Subcutaneous abdominal adipose tissue (tissue), 5 donors: ENCODE measurements at regions not wholly inside any gene's neighbourhood (a gene's known extent, or its start where the extent isn't known, plus 50 kb on each side); places are given as distances from the start of the nearest gene placed in this dataset.

Source experiments
- H3K27ac ChIP-seq: one replicate; pipeline ENCODE4 v1.7.0; 2013; ENCODE audit warnings: low read depth, mild to moderate bottlenecking, inconsistent platforms, low read length, moderate library complexity
- H3K27me3 ChIP-seq, 5 donors: one replicate each; pipeline ENCODE4 v1.7.0; 2013; ENCODE audit warnings: low read length in 5 of 5, inconsistent platforms in 1 of 5; ENCODE audit not compliant: control insufficient read depth in 5 of 5, insufficient read depth in 4 of 5
- H3K36me3 ChIP-seq, 5 donors: one replicate each; pipeline ENCODE4 v1.7.0; 2013; ENCODE audit warnings: low read length in 5 of 5; ENCODE audit not compliant: control insufficient read depth in 5 of 5, insufficient read depth in 5 of 5
- H3K4me1 ChIP-seq, 5 donors: one replicate each; pipeline ENCODE4 v1.7.0; 2013; ENCODE audit warnings: low read length in 5 of 5, mild to moderate bottlenecking in 3 of 5, moderate library complexity in 1 of 5; ENCODE audit not compliant: control insufficient read depth in 5 of 5, insufficient read depth in 5 of 5
- H3K4me3 ChIP-seq, 5 donors: one replicate each; pipeline ENCODE4 v1.7.0; 2013; ENCODE audit warnings: low read length in 5 of 5, low read depth in 1 of 5
- H3K9ac ChIP-seq, 5 donors: one replicate each; pipeline ENCODE4 v1.7.0; 2013; ENCODE audit warnings: low read length in 5 of 5, mild to moderate bottlenecking in 4 of 5, moderate library complexity in 3 of 5
- H3K9me3 ChIP-seq, 5 donors: one replicate each; pipeline ENCODE4 v1.7.0; 2013; ENCODE audit warnings: low read length in 5 of 5; ENCODE audit not compliant: control insufficient read depth in 5 of 5
- donor health status: healthy.
- donor health status: healthy.
- donor health status: healthy.
- donor health status: healthy.
- donor health status: healthy.

DNA sequence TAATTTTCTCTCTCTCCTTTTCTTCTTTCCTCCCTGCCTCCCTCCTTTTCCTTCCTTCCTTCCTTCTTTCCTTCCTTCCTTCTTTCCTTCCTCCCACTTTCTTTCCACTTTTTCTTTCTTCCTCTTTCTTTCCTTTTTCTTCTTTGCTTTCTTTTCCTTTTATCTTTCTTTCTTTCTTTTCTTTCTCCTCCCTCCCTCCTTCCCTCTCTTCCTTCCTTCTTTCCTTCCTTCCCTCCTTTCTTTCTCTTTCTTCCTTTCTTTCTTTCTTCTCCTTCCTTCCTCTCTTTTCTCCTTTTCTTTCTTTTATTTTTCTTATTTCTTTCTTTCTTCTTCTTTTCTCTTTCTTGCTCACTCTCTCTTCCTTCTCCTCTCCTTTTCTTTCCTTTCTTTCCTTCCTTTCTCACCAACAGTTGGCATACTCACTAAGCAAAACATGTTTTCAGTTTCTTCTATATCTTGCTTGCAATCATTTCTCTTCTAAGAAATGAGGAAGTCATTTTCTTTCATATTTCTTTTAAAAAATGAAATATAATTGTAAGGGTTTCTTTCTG is 97.1 kb upstream of the MAF start:
- no peak overlapping the region for H3K27ac ChIP-seq
- H3K27me3 ChIP-seq = no peaks in the 10 kb centered on the region
- peaks cover 0 to 8% (median 0%) of the 10 kb centered on the region in 5 donors for H3K4me1 ChIP-seq

GRCh38 chr16:79691007-79691406 is 90.5 kb upstream of the MAF start:
- no peak overlapping the region for H3K4me3 ChIP-seq
- H3K27ac ChIP-seq = no peak overlapping the region
- no peaks in the 10 kb centered on the region for H3K36me3 ChIP-seq

More for the DNA sequence above, 97.1 kb upstream of the MAF start:
- Histone ChIP-seq H3K36me3 (peaks cover 0 to 3% (median 0%) of the 10 kb centered on the region in 5 donors), H3K4me3 (no peak overlapping the region), H3K9ac (no peak overlapping the region), H3K9me3 (peaks cover 3 to 5% (median 5%) of the 10 kb centered on the region in 5 donors)

GRCh38 chr16:79690159-79690558 is 89.6 kb upstream of the MAF start:
- H3K36me3 ChIP-seq = no peaks in the 10 kb centered on the region
- no peak overlapping the region for H3K4me3 ChIP-seq
- H3K27me3 ChIP-seq = no peaks in the 10 kb centered on the region
- no peak overlapping the region for H3K9ac ChIP-seq
- peaks cover 0 to 7% (median 0%) of the 10 kb centered on the region in 5 donors for H3K4me1 ChIP-seq
- peaks cover 3 to 5% (median 5%) of the 10 kb centered on the region in 5 donors for H3K9me3 ChIP-seq
- H3K27ac ChIP-seq = no peak overlapping the region

More at GRCh38 chr16:79691007-79691406, 90.5 kb upstream of the MAF start:
- Histone ChIP-seq H3K27me3 (no peaks in the 10 kb centered on the region), H3K4me1 (peaks cover 0 to 7% (median 0%) of the 10 kb centered on the region in 5 donors), H3K9ac (no peak overlapping the region), H3K9me3 (peaks cover 3 to 5% (median 5%) of the 10 kb centered on the region in 5 donors)

DNA sequence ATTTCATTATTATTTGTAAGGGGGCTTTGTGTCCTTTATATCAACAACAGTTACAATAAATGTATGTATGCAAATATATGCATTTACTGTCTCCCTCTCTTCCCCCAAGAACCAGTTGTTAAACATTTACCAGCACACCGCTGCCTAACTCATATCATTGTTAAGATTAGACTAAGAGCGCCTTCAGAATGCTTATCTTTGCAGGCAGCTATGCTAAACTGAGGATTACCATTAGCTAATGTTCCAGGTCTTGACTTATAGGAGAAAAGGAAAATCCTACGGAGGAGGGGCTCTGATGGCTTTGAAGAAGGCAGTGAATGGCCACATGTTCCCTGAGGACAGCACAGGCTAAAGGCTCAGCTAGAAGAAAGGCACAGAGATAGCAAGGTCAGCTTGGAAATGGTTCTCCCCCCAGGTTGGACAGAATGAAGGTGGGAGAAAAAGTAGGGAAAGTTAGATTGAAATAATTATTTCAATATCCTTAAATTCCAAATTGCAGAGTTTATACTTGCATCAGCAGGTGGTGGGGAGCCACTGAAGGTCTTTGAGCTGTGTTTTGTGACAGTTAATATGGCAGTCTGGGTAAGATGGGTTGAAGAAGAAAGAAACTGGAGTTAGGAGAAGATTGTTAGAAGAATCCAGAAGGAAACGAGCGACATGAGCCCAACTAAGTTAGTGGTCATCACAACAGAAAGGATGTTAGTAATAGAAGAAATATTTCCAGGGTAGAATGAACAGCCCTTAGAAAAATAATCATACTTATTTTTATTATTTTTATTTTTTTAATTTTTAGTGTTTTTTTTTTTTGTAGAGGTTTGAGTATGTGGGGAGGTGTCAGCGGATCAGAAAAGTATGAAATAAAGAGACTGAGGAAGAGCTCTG is 87.0 kb upstream of the MAF start:
- H3K9me3 ChIP-seq = no peaks in the 10 kb centered on the region
- H3K36me3 ChIP-seq = no peaks in the 10 kb centered on the region
- H3K9ac ChIP-seq = no peak overlapping the region
- H3K27me3 ChIP-seq = no peaks in the 10 kb centered on the region
- no peak overlapping the region for H3K27ac ChIP-seq
- H3K4me3 ChIP-seq = no peak overlapping the region
- H3K4me1 ChIP-seq = peaks cover 0 to 7% (median 0%) of the 10 kb centered on the region in 5 donors

GRCh38 chr16:79685871-79686270 is 85.3 kb upstream of the MAF start:
- Histone ChIP-seq H3K4me1 (peaks cover 0 to 5% (median 0%) of the 10 kb centered on the region in 5 donors), H3K9me3 (no peaks in the 10 kb centered on the region), H3K4me3 (no peak overlapping the region), H3K27me3 (no peaks in the 10 kb centered on the region), H3K9ac (no peak overlapping the region), H3K36me3 (no peaks in the 10 kb centered on the region), H3K27ac (no peak overlapping the region)

GRCh38 chr16:79679334-79679733 is 78.8 kb upstream of the MAF start:
- H3K4me3 ChIP-seq = no peak overlapping the region
- peaks cover 0 to 3% (median 0%) of the 10 kb centered on the region in 5 donors for H3K9me3 ChIP-seq
- no peaks in the 10 kb centered on the region for H3K27me3 ChIP-seq
- no peaks in the 10 kb centered on the region for H3K4me1 ChIP-seq
- H3K36me3 ChIP-seq = no peaks in the 10 kb centered on the region
- no peak overlapping the region for H3K9ac ChIP-seq
- no peak overlapping the region for H3K27ac ChIP-seq

DNA sequence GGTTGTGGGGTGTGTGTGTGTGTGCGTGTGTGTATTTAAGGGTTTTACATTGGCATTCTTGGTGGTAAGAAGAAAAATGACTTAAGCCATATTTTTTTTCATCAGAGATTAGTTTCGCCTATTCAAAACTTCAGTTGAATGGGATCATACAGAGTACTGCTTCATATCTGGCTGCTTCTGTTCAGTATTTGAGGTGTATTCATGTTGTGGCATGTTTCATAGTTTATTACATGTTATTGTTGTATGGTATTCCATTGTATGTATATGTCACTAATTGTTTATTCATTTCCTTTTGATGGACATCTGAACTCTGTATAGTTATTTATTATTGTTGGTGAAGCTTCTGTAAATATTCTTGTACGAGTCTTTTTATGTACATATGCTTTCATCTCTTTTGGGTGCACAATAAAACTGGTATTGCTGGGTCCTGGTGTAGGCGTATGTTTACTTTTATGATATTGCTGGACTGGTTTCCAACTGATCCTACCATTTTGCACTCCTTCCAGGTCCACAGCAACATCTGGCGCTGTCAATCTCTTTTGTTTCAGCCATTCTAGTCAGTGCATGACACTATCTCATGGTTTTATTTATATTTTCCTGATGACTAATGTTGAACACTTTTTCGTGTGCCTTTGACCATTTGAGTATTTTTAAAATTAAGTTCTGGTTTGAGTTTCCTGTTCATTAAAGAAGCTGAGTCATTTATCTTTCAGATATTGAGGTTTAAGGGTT is 77.4 kb upstream of the MAF start:
- Histone ChIP-seq H3K4me1 (no peaks in the 10 kb centered on the region), H3K9ac (no peak overlapping the region), H3K36me3 (no peaks in the 10 kb centered on the region), H3K27ac (no peak overlapping the region), H3K27me3 (no peaks in the 10 kb centered on the region), H3K4me3 (no peak overlapping the region), H3K9me3 (peaks cover 0 to 3% (median 0%) of the 10 kb centered on the region in 5 donors)

GRCh38 chr16:79673635-79674034 is 73.1 kb upstream of the MAF start:
- H3K27ac ChIP-seq = no peak overlapping the region
- H3K27me3 ChIP-seq = no peaks in the 10 kb centered on the region
- H3K9ac ChIP-seq = no peak overlapping the region
- no peak overlapping the region for H3K4me3 ChIP-seq
- H3K4me1 ChIP-seq = no peaks in the 10 kb centered on the region
- no peaks in the 10 kb centered on the region for H3K36me3 ChIP-seq
- peaks cover 0 to 4% (median 0%) of the 10 kb centered on the region in 5 donors for H3K9me3 ChIP-seq

- Histone ChIP-seq H3K27ac (no peak overlapping the region), H3K27me3 (no peaks in the 10 kb centered on the region), H3K4me3 (no peak overlapping the region), H3K36me3 (no peaks in the 10 kb centered on the region), H3K9ac (no peak overlapping the region), H3K4me1 (no peaks in the 10 kb centered on the region), H3K9me3 (peaks cover 0 to 4% (median 0%) of the 10 kb centered on the region in 5 donors)
These were observed 72.0 kb upstream of the MAF start for GRCh38 chr16:79672524-79672923.

- H3K27ac ChIP-seq = no peak overlapping the region
- H3K36me3 ChIP-seq = no peaks in the 10 kb centered on the region
- no peak overlapping the region for H3K4me3 ChIP-seq
- H3K4me1 ChIP-seq = peaks cover 0 to 5% (median 0%) of the 10 kb centered on the region in 5 donors
- H3K9me3 ChIP-seq = peaks cover 0 to 4% (median 0%) of the 10 kb centered on the region in 5 donors
- no peaks in the 10 kb centered on the region for H3K27me3 ChIP-seq
- H3K9ac ChIP-seq = no peak overlapping the region
These were observed 68.0 kb upstream of the MAF start for GRCh38 chr16:79668502-79668901.
